ENCODE measurements at regions not wholly inside any gene's neighbourhood (a gene's known extent, or its start where the extent isn't known, plus 50 kb on each side); places are given as distances from the start of the nearest gene placed in this dataset.

- H3K27ac ChIP-seq (ENCODE audit: low read depth in 1 of 2, low read length in 1 of 2), result peak overlapping the region; percentile 81 to 85
- H3K36me3 ChIP-seq (ENCODE audit: control insufficient read depth in 4 of 4, insufficient read depth in 4 of 4, low read length in 4 of 4), result peaks cover 0 to 15% (median 0%) of the 10 kb centered on the region in 4 donors
- no peak overlapping the region for H3K4me3 ChIP-seq
- DNase-seq (no peak), ATAC-seq (ENCODE audit: insufficient read depth, low FRiP score) (peak; percentile 60)
- H3K4me1 ChIP-seq (ENCODE audit: control insufficient read depth in 5 of 5, insufficient read depth in 5 of 5, low read length in 5 of 5), result peaks cover 0 to 24% (median 6%) of the 10 kb centered on the region in 5 donors
- H3K27me3 ChIP-seq (ENCODE audit: control insufficient read depth in 3 of 3, insufficient read depth in 3 of 3, low read length in 2 of 3), result no peaks in the 10 kb centered on the region
- no peak for TF ChIP-seq CTCF (IDR thresholded peaks at IDR 0.05; ENCODE audit: control extremely low read depth, extremely low read depth)
- H3K9ac ChIP-seq (ENCODE audit: insufficient read depth in 1 of 2, low read length in 2 of 2), result no peak overlapping the region
- 55 to 58% methylated on average over 8 of the region's 8 CpGs for WGBS, 2 donors
- no peaks in the 10 kb centered on the region for H3K9me3 ChIP-seq (ENCODE audit: control insufficient read depth in 4 of 4, insufficient read depth in 3 of 4, low read length in 3 of 4)
These were observed 169.5 kb upstream of the KLF14 start for GRCh38 chr7:130903358-130903974.

GRCh38 chr7:130904031-130904757 lies 170.2 kb upstream of the KLF14 start:
- peak; percentile 23 for ATAC-seq (ENCODE audit: insufficient read depth, low FRiP score)
- no peak overlapping the region for H3K9ac ChIP-seq (ENCODE audit: insufficient read depth in 1 of 2, low read length in 2 of 2)
- H3K27me3 ChIP-seq (ENCODE audit: control insufficient read depth in 3 of 3, insufficient read depth in 3 of 3, low read length in 2 of 3), result no peaks in the 10 kb centered on the region
- WGBS, 2 donors, result 61 to 88% methylated on average over 9 of the region's 9 CpGs
- H3K27ac ChIP-seq (ENCODE audit: low read depth in 1 of 2, low read length in 1 of 2), result peak overlapping the region; percentile 84 to 88
- H3K4me1 ChIP-seq (ENCODE audit: control insufficient read depth in 5 of 5, insufficient read depth in 5 of 5, low read length in 5 of 5), result peaks cover 0 to 24% (median 6%) of the 10 kb centered on the region in 5 donors
- H3K36me3 ChIP-seq (ENCODE audit: control insufficient read depth in 4 of 4, insufficient read depth in 4 of 4, low read length in 4 of 4), result peaks cover 0 to 17% (median 0%) of the 10 kb centered on the region in 4 donors
- no peak for DNase-seq
- no peak for TF ChIP-seq CTCF (IDR thresholded peaks at IDR 0.05; ENCODE audit: control extremely low read depth, extremely low read depth)
- no peak overlapping the region for H3K4me3 ChIP-seq
- H3K9me3 ChIP-seq (ENCODE audit: control insufficient read depth in 4 of 4, insufficient read depth in 3 of 4, low read length in 3 of 4), result no peaks in the 10 kb centered on the region

- no peak for TF ChIP-seq CTCF (IDR thresholded peaks at IDR 0.05; ENCODE audit: control extremely low read depth, extremely low read depth)
- H3K4me1 ChIP-seq (ENCODE audit: control insufficient read depth in 5 of 5, insufficient read depth in 5 of 5, low read length in 5 of 5), result peaks cover 0 to 27% (median 6%) of the 10 kb centered on the region in 5 donors
- 78 to 81% methylated on average over 5 of the region's 5 CpGs for WGBS, 2 donors
- DNase-seq (no peak), ATAC-seq (ENCODE audit: insufficient read depth, low FRiP score) (no peak)
- no peak overlapping the region for H3K9ac ChIP-seq (ENCODE audit: insufficient read depth in 1 of 2, low read length in 2 of 2)
- H3K9me3 ChIP-seq (ENCODE audit: control insufficient read depth in 4 of 4, insufficient read depth in 3 of 4, low read length in 3 of 4), result no peaks in the 10 kb centered on the region
- no peak overlapping the region for H3K4me3 ChIP-seq
- no peaks in the 10 kb centered on the region for H3K27me3 ChIP-seq (ENCODE audit: control insufficient read depth in 3 of 3, insufficient read depth in 3 of 3, low read length in 2 of 3)
- peaks cover 0 to 17% (median 0%) of the 10 kb centered on the region in 4 donors for H3K36me3 ChIP-seq (ENCODE audit: control insufficient read depth in 4 of 4, insufficient read depth in 4 of 4, low read length in 4 of 4)
- peak overlapping the region; percentile 60 to 84 for H3K27ac ChIP-seq (ENCODE audit: low read depth in 1 of 2, low read length in 1 of 2)
These were observed 170.8 kb upstream of the KLF14 start for GRCh38 chr7:130904792-130905191.
